ENCODE measurements at regions not wholly inside any gene's neighbourhood (a gene's known extent, or its start where the extent isn't known, plus 50 kb on each side); places are given as distances from the start of the nearest gene placed in this dataset.
A peak's percentile ranks its signal among the peaks of the same experiment; 100 is the strongest.

DNA sequence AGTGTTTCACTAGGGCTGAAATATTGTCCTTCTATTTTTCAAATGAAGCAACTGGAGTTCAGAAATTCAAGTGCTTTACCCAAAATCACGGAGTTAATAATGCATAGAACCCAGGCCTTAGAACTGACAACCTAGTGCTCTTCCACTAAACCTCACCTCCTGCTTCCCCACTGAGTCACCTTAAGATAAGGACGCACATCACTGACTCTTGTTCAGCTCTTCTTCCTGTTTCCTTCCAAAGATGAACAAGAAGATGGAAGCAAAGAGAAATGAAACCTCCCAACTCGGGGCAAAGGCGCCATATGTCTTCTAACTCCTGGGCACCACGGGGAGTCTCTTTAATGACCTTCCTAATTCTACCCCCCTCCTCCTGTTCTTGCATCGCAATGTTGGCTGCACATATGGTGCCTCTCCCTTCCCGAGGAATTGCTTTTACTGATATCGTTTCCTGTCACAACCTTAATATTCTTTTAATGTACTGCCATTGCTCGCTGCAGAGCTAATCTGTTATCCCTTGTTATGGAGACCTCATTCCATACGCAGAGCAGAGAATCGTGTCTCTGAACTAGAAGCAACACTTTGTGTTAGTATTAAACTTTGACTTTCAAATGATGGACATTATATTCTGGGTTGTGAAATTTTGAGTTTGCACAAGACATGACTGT, 591.4 kb downstream of the TMEM114 start:
- no peak overlapping the region for H3K4me3 Mint-ChIP-seq
- peaks cover 5% of the 10 kb centered on the region for H3K9me3 Mint-ChIP-seq

DNA sequence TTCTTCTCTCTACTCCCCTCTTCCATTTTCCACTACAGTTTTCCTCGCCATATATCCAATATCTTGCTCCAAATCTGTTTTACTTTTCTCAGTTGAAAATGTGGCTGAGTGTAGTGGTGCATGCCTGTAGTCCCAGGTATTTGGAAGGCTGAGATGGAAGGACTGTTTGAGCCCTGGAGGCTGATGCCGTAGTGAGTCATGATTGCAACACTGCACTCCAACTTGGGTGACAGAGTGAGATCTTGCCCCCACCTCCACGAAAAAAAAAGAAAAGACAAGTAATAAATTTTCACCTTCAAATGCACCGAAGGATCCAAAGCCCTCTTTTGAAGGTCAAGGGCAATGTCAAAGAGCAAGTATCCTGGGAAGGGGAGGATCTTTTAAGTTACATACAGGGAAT, 592.3 kb downstream of the TMEM114 start:
- peaks cover 23% of the 10 kb centered on the region for H3K27me3 Mint-ChIP-seq (ENCODE audit: low read depth)
- no peak overlapping the region for H3K4me3 Mint-ChIP-seq
- DNase-seq (ENCODE audit: low read depth, low spot score), result no peak
- peaks cover 4% of the 10 kb centered on the region for H3K9me3 Mint-ChIP-seq
- peaks cover 3% of the 10 kb centered on the region for H3K4me1 Mint-ChIP-seq
- H3K36me3 Mint-ChIP-seq (ENCODE audit: low read depth), result no peaks in the 10 kb centered on the region
- TF ChIP-seq, protein P1, sequence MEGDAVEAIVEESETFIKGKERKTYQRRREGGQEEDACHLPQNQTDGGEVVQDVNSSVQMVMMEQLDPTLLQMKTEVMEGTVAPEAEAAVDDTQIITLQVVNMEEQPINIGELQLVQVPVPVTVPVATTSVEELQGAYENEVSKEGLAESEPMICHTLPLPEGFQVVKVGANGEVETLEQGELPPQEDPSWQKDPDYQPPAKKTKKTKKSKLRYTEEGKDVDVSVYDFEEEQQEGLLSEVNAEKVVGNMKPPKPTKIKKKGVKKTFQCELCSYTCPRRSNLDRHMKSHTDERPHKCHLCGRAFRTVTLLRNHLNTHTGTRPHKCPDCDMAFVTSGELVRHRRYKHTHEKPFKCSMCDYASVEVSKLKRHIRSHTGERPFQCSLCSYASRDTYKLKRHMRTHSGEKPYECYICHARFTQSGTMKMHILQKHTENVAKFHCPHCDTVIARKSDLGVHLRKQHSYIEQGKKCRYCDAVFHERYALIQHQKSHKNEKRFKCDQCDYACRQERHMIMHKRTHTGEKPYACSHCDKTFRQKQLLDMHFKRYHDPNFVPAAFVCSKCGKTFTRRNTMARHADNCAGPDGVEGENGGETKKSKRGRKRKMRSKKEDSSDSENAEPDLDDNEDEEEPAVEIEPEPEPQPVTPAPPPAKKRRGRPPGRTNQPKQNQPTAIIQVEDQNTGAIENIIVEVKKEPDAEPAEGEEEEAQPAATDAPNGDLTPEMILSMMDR (conservative IDR thresholded peaks at IDR 0.05), result no peak
- no peak overlapping the region for H3K27ac Mint-ChIP-seq (ENCODE audit: unreplicated experiment)

More for the DNA sequence above, 591.4 kb downstream of the TMEM114 start:
- peaks cover 3% of the 10 kb centered on the region for H3K4me1 Mint-ChIP-seq
- no peak overlapping the region for H3K27ac Mint-ChIP-seq (ENCODE audit: unreplicated experiment)
- H3K36me3 Mint-ChIP-seq (ENCODE audit: low read depth), result no peaks in the 10 kb centered on the region
- peaks cover 23% of the 10 kb centered on the region for H3K27me3 Mint-ChIP-seq (ENCODE audit: low read depth)
- TF ChIP-seq, protein P1 (conservative IDR thresholded peaks at IDR 0.05), result no peak
- DNase-seq (ENCODE audit: low read depth, low spot score), result no peak

DNA sequence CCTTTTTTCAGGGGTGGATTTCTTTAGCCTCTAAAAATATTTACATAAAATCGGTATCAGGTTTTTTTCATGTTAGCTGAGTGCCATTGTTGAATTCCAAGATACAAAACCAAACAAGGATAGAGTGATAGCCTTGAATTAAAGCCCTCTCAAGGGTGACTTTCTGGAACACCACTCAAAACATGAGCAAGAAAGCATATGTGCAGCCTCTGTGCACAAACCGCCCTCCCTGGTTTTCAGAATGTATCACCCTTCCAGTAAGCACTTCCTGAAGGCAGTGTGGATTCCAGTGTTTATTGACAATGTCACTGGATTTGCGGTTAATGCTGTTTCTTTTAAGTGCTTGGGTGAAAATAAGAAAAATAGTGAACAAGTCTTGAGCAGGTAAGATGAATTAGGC, 597.7 kb downstream of the TMEM114 start:
- Mint-ChIP-seq H3K9me3 (peaks cover 2% of the 10 kb centered on the region), H3K27me3 (ENCODE audit: low read depth) (peaks cover 17% of the 10 kb centered on the region), H3K36me3 (ENCODE audit: low read depth) (no peaks in the 10 kb centered on the region), H3K4me3 (no peak overlapping the region), H3K4me1 (no peaks in the 10 kb centered on the region), H3K27ac (ENCODE audit: unreplicated experiment) (no peak overlapping the region)
- no peak for DNase-seq (ENCODE audit: low read depth, low spot score)
- TF ChIP-seq, protein P1 (conservative IDR thresholded peaks at IDR 0.05), result no peak

DNA sequence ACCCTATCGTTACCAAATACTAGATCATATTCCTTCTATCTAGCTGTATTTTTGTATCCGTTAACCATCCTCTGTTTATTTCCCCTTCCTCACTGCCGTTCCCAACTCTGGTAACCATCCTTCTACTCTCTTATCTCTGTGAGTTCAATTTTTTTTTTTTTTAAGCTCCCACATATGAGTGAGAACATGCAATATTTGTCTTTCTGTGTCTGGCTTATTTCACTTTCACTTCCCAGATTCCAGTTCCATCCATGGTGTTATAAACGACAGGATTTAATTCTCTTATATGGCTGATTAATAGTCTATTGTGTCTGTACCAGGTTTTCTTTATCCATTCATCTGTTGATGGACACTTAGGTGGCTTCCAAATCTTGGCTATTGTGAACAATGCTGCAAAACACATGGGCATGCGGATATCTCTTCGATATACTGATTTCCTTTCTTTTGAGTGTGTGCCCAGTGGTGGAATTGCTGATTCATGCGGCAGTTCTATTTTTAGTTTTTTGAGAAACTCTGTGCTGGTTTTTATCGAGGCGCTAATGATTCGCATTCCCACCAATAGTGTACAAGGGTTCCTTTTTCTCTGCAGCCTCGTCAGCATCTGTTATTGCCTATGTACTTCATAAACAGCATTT, 599.6 kb downstream of the TMEM114 start:
- Mint-ChIP-seq H3K9me3 (peaks cover 2% of the 10 kb centered on the region), H3K27me3 (ENCODE audit: low read depth) (peaks cover 14% of the 10 kb centered on the region), H3K4me3 (no peak overlapping the region), H3K27ac (ENCODE audit: unreplicated experiment) (peak overlapping the region; percentile 6), H3K4me1 (no peaks in the 10 kb centered on the region), H3K36me3 (ENCODE audit: low read depth) (no peaks in the 10 kb centered on the region)
- no peak for DNase-seq (ENCODE audit: low read depth, low spot score)
- TF ChIP-seq, protein P1 (conservative IDR thresholded peaks at IDR 0.05), result no peak

DNA sequence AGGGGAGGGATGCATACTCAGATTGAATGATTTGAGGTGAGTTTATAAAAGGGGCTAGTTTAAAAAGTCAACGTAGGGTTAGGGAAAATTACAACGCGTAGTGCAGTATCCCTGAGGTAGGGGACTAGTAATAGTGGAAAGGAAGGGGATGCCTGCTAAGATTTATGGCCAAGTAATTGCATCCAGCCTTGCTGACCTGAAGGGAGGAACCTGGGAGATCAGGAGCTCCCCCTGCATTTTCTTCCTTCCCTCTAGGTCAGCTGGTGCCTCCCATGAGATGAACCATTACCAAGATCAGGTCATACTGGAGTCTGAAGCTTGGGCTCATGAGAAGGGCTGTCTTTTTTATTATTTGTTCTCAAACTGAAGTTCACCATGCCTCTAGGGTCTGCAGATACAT, 606.6 kb downstream of the TMEM114 start:
- TF ChIP-seq, protein P1 (conservative IDR thresholded peaks at IDR 0.05), result no peak
- H3K4me3 Mint-ChIP-seq, result no peak overlapping the region

More for the DNA sequence above, 606.6 kb downstream of the TMEM114 start:
- H3K27me3 Mint-ChIP-seq (ENCODE audit: low read depth), result peaks cover 34% of the 10 kb centered on the region
- H3K36me3 Mint-ChIP-seq (ENCODE audit: low read depth), result no peaks in the 10 kb centered on the region
- no peaks in the 10 kb centered on the region for H3K9me3 Mint-ChIP-seq
- no peak overlapping the region for H3K27ac Mint-ChIP-seq (ENCODE audit: unreplicated experiment)
- H3K4me1 Mint-ChIP-seq, result no peaks in the 10 kb centered on the region
- no peak for DNase-seq (ENCODE audit: low read depth, low spot score)

Data from neural crest cell (in vitro differentiated cells).